Glutamatergic neuron (in vitro differentiated cells): ENCODE measurements at regions not wholly inside any gene's neighbourhood (a gene's known extent, or its start where the extent isn't known, plus 50 kb on each side); places are given as distances from the start of the nearest gene placed in this dataset.

ENCODE experiments used
- DNase-seq: peaks from one replicate; pipeline ENCODE4 v3.0.0; 2022
- H3K27ac Mint-ChIP-seq: one replicate; pipeline ENCODE4 v1.8.0; 2020; ENCODE audit warnings: mild to moderate bottlenecking, mixed read lengths, inconsistent platforms; ENCODE audit not compliant: unreplicated experiment
- H3K27me3 Mint-ChIP-seq: one replicate; pipeline ENCODE4 v1.8.0; 2020; ENCODE audit warnings: mild to moderate bottlenecking, moderate library complexity, mixed read lengths, inconsistent platforms; ENCODE audit not compliant: unreplicated experiment
- H3K36me3 Mint-ChIP-seq: one replicate; pipeline ENCODE4 v1.8.0; 2020; ENCODE audit warnings: mild to moderate bottlenecking, mixed read lengths, inconsistent platforms; ENCODE audit not compliant: unreplicated experiment
- H3K4me1 Mint-ChIP-seq: one replicate; pipeline ENCODE4 v1.8.0; 2020; ENCODE audit warnings: mild to moderate bottlenecking, low read depth, mixed read lengths, inconsistent platforms; ENCODE audit not compliant: unreplicated experiment
- H3K4me3 Mint-ChIP-seq: one replicate; pipeline ENCODE4 v1.8.0; 2020; ENCODE audit warnings: mild to moderate bottlenecking, mixed read lengths, inconsistent platforms; ENCODE audit not compliant: unreplicated experiment
- H3K9me3 Mint-ChIP-seq: one replicate; pipeline ENCODE4 v1.8.0; 2020; ENCODE audit warnings: mild to moderate bottlenecking, moderate library complexity, mixed read lengths, inconsistent platforms; ENCODE audit not compliant: unreplicated experiment
- TF ChIP-seq, protein P1 (sequence below): fragments of 200-600 bp; sonication (generic); IDR thresholded peaks from one replicate; pipeline ENCODE4 v1.5.0; 2021; ENCODE audit not compliant: partially characterized antibody, unreplicated experiment

DNA sequence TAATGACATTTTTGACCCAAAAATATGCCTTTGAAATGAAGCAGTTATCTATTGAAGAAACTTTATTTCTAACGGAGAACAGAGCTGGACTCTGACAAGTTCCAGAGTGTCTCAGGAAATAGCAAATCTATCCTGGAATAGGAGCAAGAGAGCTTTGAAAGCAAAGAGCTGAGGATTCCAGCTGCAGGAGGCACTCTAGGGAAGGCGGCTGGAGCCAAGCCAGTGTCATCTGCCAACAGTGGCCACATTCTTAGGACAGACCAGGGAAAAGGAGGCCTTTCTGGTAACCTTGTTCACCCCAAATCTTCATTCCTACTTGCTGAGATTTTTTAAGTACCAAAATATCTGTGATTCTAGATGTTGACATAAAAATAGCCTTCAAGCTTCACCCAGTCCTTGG is 493.5 kb upstream of the B3GAT1 start:
- Mint-ChIP-seq H3K27me3 (peaks cover 3% of the 10 kb centered on the region), H3K27ac (no peak overlapping the region), H3K4me1 (peaks cover 7% of the 10 kb centered on the region), H3K36me3 (no peaks in the 10 kb centered on the region), H3K9me3 (peaks cover 3% of the 10 kb centered on the region), H3K4me3 (no peak overlapping the region)
- DNase-seq: no peak
- TF ChIP-seq, protein P1, sequence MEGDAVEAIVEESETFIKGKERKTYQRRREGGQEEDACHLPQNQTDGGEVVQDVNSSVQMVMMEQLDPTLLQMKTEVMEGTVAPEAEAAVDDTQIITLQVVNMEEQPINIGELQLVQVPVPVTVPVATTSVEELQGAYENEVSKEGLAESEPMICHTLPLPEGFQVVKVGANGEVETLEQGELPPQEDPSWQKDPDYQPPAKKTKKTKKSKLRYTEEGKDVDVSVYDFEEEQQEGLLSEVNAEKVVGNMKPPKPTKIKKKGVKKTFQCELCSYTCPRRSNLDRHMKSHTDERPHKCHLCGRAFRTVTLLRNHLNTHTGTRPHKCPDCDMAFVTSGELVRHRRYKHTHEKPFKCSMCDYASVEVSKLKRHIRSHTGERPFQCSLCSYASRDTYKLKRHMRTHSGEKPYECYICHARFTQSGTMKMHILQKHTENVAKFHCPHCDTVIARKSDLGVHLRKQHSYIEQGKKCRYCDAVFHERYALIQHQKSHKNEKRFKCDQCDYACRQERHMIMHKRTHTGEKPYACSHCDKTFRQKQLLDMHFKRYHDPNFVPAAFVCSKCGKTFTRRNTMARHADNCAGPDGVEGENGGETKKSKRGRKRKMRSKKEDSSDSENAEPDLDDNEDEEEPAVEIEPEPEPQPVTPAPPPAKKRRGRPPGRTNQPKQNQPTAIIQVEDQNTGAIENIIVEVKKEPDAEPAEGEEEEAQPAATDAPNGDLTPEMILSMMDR: no peak

GRCh38 chr11:134904103-134904790 is 492.2 kb upstream of the B3GAT1 start:
- no peak for DNase-seq
- Mint-ChIP-seq H3K9me3 (peaks cover 5% of the 10 kb centered on the region), H3K4me1 (peaks cover 7% of the 10 kb centered on the region), H3K4me3 (no peak overlapping the region), H3K27me3 (peaks cover 3% of the 10 kb centered on the region), H3K36me3 (no peaks in the 10 kb centered on the region), H3K27ac (no peak overlapping the region)
- TF ChIP-seq, protein P1: no peak

DNA sequence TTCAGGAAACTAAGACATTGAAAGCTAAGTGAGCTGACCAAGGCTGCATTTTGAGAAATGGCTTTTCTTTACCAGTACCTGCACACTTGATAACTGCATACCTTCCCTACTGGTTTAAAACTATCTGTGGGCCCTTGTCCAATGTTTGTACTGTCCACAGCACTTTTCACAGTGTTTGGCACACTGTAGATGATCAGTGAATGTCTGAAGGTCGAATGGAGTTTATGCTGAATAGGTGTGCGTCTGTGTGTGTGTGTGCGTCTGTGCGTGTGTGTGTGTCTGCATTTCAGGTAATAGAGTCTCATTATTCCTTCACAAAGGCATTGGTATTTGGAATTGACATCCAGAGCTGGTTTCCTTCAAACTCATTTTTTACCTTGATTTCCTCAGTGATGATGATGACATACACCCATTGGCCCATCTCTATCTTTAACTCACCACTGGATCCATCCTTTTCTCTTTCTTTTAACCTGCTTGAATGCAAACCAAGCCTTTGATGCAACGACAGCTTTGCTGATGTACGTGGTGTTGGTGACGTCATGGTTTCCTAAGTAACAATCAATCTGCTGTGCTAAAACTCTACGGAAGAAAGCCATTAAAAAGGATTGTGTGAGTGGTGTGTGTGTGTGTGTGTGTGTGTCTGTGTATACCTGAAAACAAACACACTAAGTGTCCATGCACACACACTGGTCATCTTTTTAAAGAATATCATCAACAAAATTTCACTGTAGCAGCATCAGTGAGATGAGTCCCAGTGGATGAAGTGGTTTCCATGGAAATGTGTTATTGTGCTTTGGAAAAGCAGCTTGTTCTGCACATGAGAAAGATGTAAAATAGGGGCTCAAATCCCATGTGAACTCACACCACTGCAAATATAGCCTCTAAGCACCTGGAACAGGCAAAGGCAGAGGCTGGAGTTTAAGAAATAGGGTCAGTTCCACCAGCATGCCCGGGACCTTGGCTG is 490.2 kb upstream of the B3GAT1 start:
- H3K36me3 Mint-ChIP-seq: no peaks in the 10 kb centered on the region
- TF ChIP-seq, protein P1: no peak
- no peak overlapping the region for H3K4me3 Mint-ChIP-seq
- H3K4me1 Mint-ChIP-seq: peaks cover 7% of the 10 kb centered on the region
- peaks cover 5% of the 10 kb centered on the region for H3K9me3 Mint-ChIP-seq
- peaks cover 3% of the 10 kb centered on the region for H3K27me3 Mint-ChIP-seq
- DNase-seq: no peak
- H3K27ac Mint-ChIP-seq: no peak overlapping the region

DNA sequence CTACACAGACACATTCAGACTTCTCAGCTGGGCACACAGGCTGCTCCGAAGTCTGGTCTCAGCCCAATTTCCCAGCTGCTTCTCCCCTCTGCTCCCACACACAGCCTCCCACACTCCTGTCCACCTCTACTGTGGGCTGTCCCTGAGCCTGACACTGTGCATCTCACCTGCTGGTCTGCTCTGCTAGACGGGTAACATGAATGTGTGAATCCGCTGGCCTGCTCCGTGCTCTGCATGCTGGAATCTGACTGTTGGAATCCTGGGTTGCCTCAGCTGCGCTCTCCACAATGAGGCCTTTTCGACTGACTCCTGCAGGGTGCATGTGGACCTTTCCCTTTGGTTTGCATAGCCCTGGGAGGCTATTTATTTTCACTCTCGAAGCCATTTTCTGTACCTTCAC is 489.5 kb upstream of the B3GAT1 start:
- DNase-seq: no peak
- Mint-ChIP-seq H3K36me3 (no peaks in the 10 kb centered on the region), H3K27me3 (peaks cover 3% of the 10 kb centered on the region), H3K27ac (no peak overlapping the region), H3K9me3 (peaks cover 5% of the 10 kb centered on the region), H3K4me3 (no peak overlapping the region), H3K4me1 (peaks cover 7% of the 10 kb centered on the region)
- TF ChIP-seq, protein P1: no peak
